ENCODE measurements at regions not wholly inside any gene's neighbourhood (a gene's known extent, or its start where the extent isn't known, plus 50 kb on each side); places are given as distances from the start of the nearest gene placed in this dataset.

- TF ChIP-seq HNF4G (IDR thresholded peaks at IDR 0.05; ENCODE audit: borderline replicate concordance, low read depth, low read length), result peak; percentile 81
- peak; percentile 82; the same call in 1 of the 2 replicates for TF ChIP-seq HNF4G (CRISPR knock-in tag; IDR thresholded peaks at IDR 0.05; ENCODE audit: borderline replicate concordance, low read depth)
- TF ChIP-seq MLXIP (CRISPR knock-in tag; IDR thresholded peaks at IDR 0.05; ENCODE audit: borderline replicate concordance), result peak; percentile 10; the same call in 1 of the 2 replicates
- TF ChIP-seq ETS1 (CRISPR knock-in tag; IDR thresholded peaks at IDR 0.05), result no peak
- TF ChIP-seq PHF21A (CRISPR knock-in tag; IDR thresholded peaks at IDR 0.05), result peak; percentile 94
- TF ChIP-seq TBL1XR1 (IDR thresholded peaks at IDR 0.05; ENCODE audit: borderline replicate concordance, low read length, partially characterized antibody), result no peak
- TF ChIP-seq NFE2 (CRISPR knock-in tag; IDR thresholded peaks at IDR 0.05), result no peak
- peak; percentile 68; the same call in 1 of the 2 replicates for TF ChIP-seq SSRP1 (CRISPR knock-in tag; IDR thresholded peaks at IDR 0.05)
- TF ChIP-seq BRCA1 (CRISPR knock-in tag; IDR thresholded peaks at IDR 0.05), result 0 out of 2 replicates have a peak, but pooled peaks have one; percentile 80
- 0 out of 2 replicates have a peak, but pooled peaks have one; percentile 59 for TF ChIP-seq ZNF280D (CRISPR knock-in tag; IDR thresholded peaks at IDR 0.05)
- no peak for TF ChIP-seq ATF7 (IDR thresholded peaks at IDR 0.05)
- TF ChIP-seq ATF7 (CRISPR knock-in tag; IDR thresholded peaks at IDR 0.05), result peak; percentile 56; the same call in 1 of the 2 replicates
- peak; percentile 79; the same call in 1 of the 2 replicates for TF ChIP-seq ZNF124 (CRISPR knock-in tag; IDR thresholded peaks at IDR 0.05)
- peak; percentile 91 for TF ChIP-seq RXRA (CRISPR knock-in tag; IDR thresholded peaks at IDR 0.05)
- 0 out of 2 replicates have a peak, but pooled peaks have one; percentile 38 for TF ChIP-seq ZNF777 (CRISPR knock-in tag; IDR thresholded peaks at IDR 0.05)
- TF ChIP-seq ZNF749 (CRISPR knock-in tag; IDR thresholded peaks at IDR 0.05; ENCODE audit: borderline replicate concordance), result peak; percentile 81; the same call in 1 of the 2 replicates
- peak; percentile 72; the same call in 1 of the 2 replicates for TF ChIP-seq SP4 (CRISPR knock-in tag; IDR thresholded peaks at IDR 0.05)
- no peak; the same call in 1 of the 2 replicates for TF ChIP-seq TFDP1 (CRISPR knock-in tag; IDR thresholded peaks at IDR 0.05; ENCODE audit: borderline replicate concordance)
- TF ChIP-seq RAD51 (IDR thresholded peaks at IDR 0.05; ENCODE audit: borderline replicate concordance), result no peak
- peak; percentile 76 for TF ChIP-seq RARA (CRISPR knock-in tag; IDR thresholded peaks at IDR 0.05)
Measured at GRCh38 chr6:47094241-47094925, 52.3 kb upstream of the ADGRF1 start (continued).
